Tibial nerve (tissue), 4 donors: ENCODE measurements at regions not wholly inside any gene's neighbourhood (a gene's known extent, or its start where the extent isn't known, plus 50 kb on each side); places are given as distances from the start of the nearest gene placed in this dataset.
A peak's percentile ranks its signal among the peaks of the same experiment; 100 is the strongest.

Experiments
- DNase-seq, 2 donors: peaks; one replicate each; pipeline ENCODE4 v3.0.0-alpha.2; 2019; ENCODE audit warnings: low spot score in 2 of 2
- H3K27ac ChIP-seq, 4 donors: fragments of 200-600 bp; sonication (generic) in 3 of 4; one replicate each; pipeline ENCODE4 v1.5.1; 2017 to 2019; ENCODE audit warnings: mild to moderate bottlenecking in 1 of 4
- H3K27me3 ChIP-seq, 2 donors: fragments of 200-600 bp; sonication (generic) in 1 of 2; one replicate each; pipeline versions ENCODE4 v1.5.1 to v1.6.0; 2017 to 2019
- H3K36me3 ChIP-seq, 3 donors: fragments of 200-600 bp; sonication (generic); one replicate each; pipeline ENCODE4 v1.5.1; 2018 to 2019
- H3K4me1 ChIP-seq, 4 donors: fragments of 200-600 bp; sonication (generic) in 3 of 4; one replicate each; pipeline ENCODE4 v1.5.1; 2017 to 2019
- H3K4me3 ChIP-seq, 4 donors: fragments of 200-600 bp; sonication (generic) in 3 of 4; one replicate each; pipeline ENCODE4 v1.5.1; 2017 to 2019; ENCODE audit warnings: mild to moderate bottlenecking in 1 of 4, moderate library complexity in 1 of 4
- H3K9me3 ChIP-seq, 4 donors: fragments of 200-600 bp; sonication (generic) in 3 of 4; one replicate each; pipeline ENCODE4 v1.5.1; 2017 to 2019
- CTCF ChIP-seq, 5 experiments: fragments of 200-600 bp in 3 of 5; fragments of 450-650 bp in 2 of 5; sonication (generic) in 3 of 5; IDR thresholded peaks; one replicate each; pipeline ENCODE4 v1.5.1; 2016 to 2019; ENCODE audit warnings: antibody characterized with exemption in 5 of 5, mild to moderate bottlenecking in 3 of 5, moderate library complexity in 2 of 5
- EP300 ChIP-seq, 2 donors: sonication (generic); formaldehyde crosslinking; IDR thresholded peaks; one replicate each; pipeline ENCODE4 v1.6.1; 2017; ENCODE audit warnings: antibody characterized with exemption in 2 of 2, mild to moderate bottlenecking in 1 of 2
- POLR2A ChIP-seq, 2 donors: fragments of 450-650 bp; IDR thresholded peaks; one replicate each; pipeline ENCODE4 v1.6.1; 2017; ENCODE audit warnings: antibody characterized with exemption in 2 of 2, mild to moderate bottlenecking in 2 of 2, moderate library complexity in 2 of 2
- WGBS, 2 donors: methylation state at CpG; one replicate each; pipeline ENCODE4 v1.1.5; 2018; 5-methylcytosine and 5-hydroxymethylcytosine counted together

- Histone ChIP-seq H3K27me3 (no peaks in the 10 kb centered on the region), H3K4me3 (no peak overlapping the region), H3K27ac (peak overlapping the region in 2 of 4 donors; percentile 21 to 29), H3K4me1 (peaks cover 0 to 13% (median 2%) of the 10 kb centered on the region in 4 donors), H3K36me3 (no peaks in the 10 kb centered on the region), H3K9me3 (no peaks in the 10 kb centered on the region)
- no peak for TF ChIP-seq CTCF (IDR thresholded peaks at IDR 0.05)
- TF ChIP-seq EP300 (IDR thresholded peaks at IDR 0.05): no peak
- no peak for TF ChIP-seq POLR2A (IDR thresholded peaks at IDR 0.05)
- WGBS, 2 donors: 56 to 62% methylated on average over 5 of the region's 5 CpGs
- no peak for DNase-seq
These were observed 128.8 kb upstream of the MAP3K1 start for GRCh38 chr5:56686337-56687195.

GRCh38 chr5:56685503-56686217 lies 129.7 kb upstream of the MAP3K1 start:
- Histone ChIP-seq H3K9me3 (no peaks in the 10 kb centered on the region), H3K36me3 (no peaks in the 10 kb centered on the region), H3K27me3 (no peaks in the 10 kb centered on the region), H3K4me3 (no peak overlapping the region), H3K4me1 (peaks cover 0 to 22% (median 2%) of the 10 kb centered on the region in 4 donors), H3K27ac (peak overlapping the region in 2 of 4 donors; percentile 21 to 29)
- TF ChIP-seq CTCF (IDR thresholded peaks at IDR 0.05) (no peak), EP300 (IDR thresholded peaks at IDR 0.05) (no peak), POLR2A (IDR thresholded peaks at IDR 0.05) (no peak)
- no peak for DNase-seq
- WGBS, 2 donors: 39 to 45% methylated on average over 2 of the region's 2 CpGs

GRCh38 chr5:56684159-56684558 lies 131.2 kb upstream of the MAP3K1 start:
- Histone ChIP-seq H3K27me3 (no peaks in the 10 kb centered on the region), H3K9me3 (no peaks in the 10 kb centered on the region), H3K36me3 (no peaks in the 10 kb centered on the region), H3K4me1 (peaks cover 0 to 16% (median 0%) of the 10 kb centered on the region in 4 donors), H3K27ac (no peak overlapping the region), H3K4me3 (no peak overlapping the region)
- TF ChIP-seq POLR2A (IDR thresholded peaks at IDR 0.05) (no peak), CTCF (IDR thresholded peaks at IDR 0.05) (no peak), EP300 (IDR thresholded peaks at IDR 0.05) (no peak)
- WGBS, 2 donors: 80 to 86% methylated on average over 3 of the region's 3 CpGs
- no peak for DNase-seq

DNA sequence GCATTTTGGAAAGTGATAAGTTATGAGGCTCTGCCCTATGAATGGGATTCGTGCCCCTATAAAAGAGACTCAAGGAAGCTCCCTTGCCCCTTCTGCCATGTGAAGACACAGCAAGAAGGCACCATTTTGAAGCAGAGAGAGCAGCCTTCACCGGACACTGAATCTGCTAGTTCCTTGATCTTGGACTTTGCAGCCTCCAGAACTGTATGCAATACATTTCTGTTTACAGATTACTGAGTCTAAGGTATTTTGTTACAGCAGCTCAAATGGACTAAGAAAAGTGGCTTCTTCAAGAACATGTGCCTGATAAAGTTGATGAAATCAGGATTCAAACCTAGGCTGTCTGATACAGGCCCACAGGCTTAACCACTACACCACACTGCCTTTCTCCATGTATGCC lies 131.6 kb upstream of the MAP3K1 start:
- no peak for DNase-seq
- Histone ChIP-seq H3K4me3 (no peak overlapping the region), H3K4me1 (peaks cover 0 to 16% (median 2%) of the 10 kb centered on the region in 4 donors), H3K36me3 (no peaks in the 10 kb centered on the region), H3K27me3 (no peaks in the 10 kb centered on the region), H3K27ac (no peak overlapping the region), H3K9me3 (no peaks in the 10 kb centered on the region)
- TF ChIP-seq POLR2A (IDR thresholded peaks at IDR 0.05) (no peak), CTCF (IDR thresholded peaks at IDR 0.05) (no peak), EP300 (IDR thresholded peaks at IDR 0.05) (no peak)
- 95 to 100% methylated on average over 2 of the region's 2 CpGs for WGBS, 2 donors

DNA sequence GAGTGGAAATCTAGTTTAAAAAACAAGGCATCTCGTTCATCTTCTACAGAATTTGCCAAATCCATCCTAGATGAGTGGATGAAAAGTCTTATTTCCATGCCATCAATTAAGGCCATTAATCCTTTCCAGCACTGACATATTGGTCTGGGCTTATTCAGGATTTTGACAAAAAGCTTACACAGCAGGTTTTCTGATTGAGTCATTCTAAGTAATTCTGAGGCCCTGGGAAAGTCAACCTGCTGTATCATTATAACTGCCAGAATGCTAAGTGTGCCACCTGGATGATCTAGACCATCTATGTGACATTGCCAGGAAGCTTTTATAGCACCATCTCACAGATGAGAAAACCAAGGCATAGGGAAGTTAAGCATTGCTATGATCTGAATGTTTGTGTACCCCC lies 132.1 kb upstream of the MAP3K1 start:
- Histone ChIP-seq H3K9me3 (no peaks in the 10 kb centered on the region), H3K36me3 (no peaks in the 10 kb centered on the region), H3K27me3 (no peaks in the 10 kb centered on the region), H3K27ac (no peak overlapping the region), H3K4me1 (peaks cover 0 to 19% (median 3%) of the 10 kb centered on the region in 4 donors), H3K4me3 (no peak overlapping the region)
- WGBS, 2 donors: 94 to 97% methylated on average over 1 of the region's 1 CpG
- no peak for DNase-seq
- no peak for TF ChIP-seq POLR2A (IDR thresholded peaks at IDR 0.05)
- no peak for TF ChIP-seq CTCF (IDR thresholded peaks at IDR 0.05)
- TF ChIP-seq EP300 (IDR thresholded peaks at IDR 0.05): no peak
